Kidney tubule cell (primary cell): ENCODE measurements at regions not wholly inside any gene's neighbourhood (a gene's known extent, or its start where the extent isn't known, plus 50 kb on each side); places are given as distances from the start of the nearest gene placed in this dataset.
"Not testable (repeated sequence)": the region's sequence is repeated elsewhere in the genome, so short reads cannot be mapped to it uniquely, and the experiment has no call there.

Experiments used
- DNase-seq: peaks from one replicate; pipeline ENCODE4 v3.0.0-alpha.2; 2018; ENCODE audit warnings: low spot score

DNA sequence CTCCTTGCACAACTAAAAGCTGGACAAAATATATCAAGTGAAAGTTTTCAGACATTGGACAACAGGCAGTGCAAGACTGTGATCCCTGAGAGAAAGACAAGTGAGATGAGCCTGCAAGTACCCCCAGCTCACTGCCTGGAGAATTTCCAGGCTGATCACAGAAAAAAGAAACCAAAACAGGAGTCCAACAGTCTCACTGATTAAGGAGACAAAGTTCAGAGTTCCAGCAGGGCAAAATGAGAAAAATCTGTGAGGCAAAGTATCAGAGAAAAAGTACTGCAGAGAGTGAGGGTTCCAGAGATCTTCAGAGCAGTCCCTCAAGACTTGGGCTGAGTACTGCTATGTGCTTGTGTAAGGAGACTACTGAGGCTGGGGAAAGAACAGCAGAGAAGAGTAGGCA lies 56.0 kb upstream of the PRSS3 start:
- no peak for DNase-seq

DNA sequence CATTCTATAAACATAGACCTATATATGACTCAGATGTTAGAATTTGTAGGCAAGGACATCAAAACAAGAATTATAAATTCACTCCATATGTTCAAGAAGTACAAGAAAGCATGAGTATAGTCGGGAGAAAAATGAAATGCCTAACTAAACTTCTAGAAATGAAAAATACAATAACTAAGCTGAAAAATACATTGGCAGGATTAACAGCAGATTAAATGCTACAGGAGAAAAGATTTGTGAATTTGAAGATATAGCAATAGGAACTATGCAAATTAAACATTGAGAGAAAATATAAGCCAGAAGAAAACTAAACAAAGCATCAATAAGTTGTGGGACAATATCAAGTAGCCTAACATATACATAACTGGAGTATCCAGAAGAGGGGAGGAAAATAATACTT lies 55.3 kb upstream of the PRSS3 start:
- no peak for DNase-seq

DNA sequence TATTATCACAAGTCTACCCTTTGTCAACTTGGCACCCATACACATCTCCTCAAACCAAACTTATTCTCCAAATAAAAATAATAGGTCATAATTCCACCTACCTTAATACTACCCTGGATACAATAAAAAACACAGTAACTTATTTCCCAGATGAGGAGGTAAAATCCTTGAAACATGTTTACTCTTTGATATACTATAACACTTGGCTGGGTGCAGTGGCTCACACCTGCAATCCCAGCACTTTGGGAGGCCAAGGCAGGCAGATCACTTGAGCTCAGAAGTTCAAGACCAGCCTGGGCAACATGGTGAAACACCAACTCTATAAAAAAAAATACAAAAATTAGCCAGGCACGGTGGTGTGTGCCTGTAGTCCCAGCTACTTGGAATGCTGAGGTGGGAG lies 54.4 kb upstream of the PRSS3 start:
- DNase-seq = not testable (repeated sequence)

DNA sequence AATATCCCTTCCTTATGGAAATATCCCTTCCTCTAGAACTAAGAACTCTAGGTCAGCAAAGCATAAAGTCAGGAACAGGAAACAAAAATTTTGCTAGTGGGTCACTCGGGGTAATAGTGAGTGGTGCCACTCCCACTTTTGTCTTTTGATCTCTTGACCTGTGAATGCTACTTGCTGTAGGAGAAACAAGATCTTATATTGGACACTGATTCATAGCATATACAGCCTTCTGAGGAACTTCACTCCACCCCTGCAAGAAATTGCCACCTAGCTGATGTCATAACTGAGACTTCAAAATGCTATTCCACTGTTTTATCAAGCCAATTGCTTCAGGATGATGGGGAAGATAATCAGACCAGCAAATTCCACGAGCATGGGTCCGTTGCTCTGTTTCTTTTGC lies 53.3 kb upstream of the PRSS3 start:
- no peak for DNase-seq

DNA sequence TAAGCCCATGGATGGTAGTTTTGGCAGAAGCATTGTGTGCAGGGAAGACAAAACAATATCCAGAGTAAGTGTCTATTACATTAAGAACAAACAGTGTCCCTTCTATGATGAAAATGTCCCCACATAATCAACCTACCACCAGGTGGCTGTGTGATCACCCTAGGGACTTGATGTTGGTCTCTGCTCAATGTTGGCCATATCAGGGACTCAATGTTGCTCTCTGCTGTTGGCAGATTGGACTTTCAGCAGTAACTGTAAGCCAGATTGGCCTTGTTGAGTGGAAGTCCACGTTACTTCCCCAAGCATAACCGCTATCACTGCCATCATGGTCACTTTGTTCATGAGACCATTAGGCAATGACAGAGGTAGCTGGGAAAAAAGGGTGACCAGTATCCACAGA lies 52.8 kb upstream of the PRSS3 start:
- DNase-seq = no peak
